BJ (cell line): ENCODE measurements at regions not wholly inside any gene's neighbourhood (a gene's known extent, or its start where the extent isn't known, plus 50 kb on each side); places are given as distances from the start of the nearest gene placed in this dataset.

Source experiments
- CTCF ChIA-PET: fragments of 350-600 bp; formaldehyde crosslinking; extraction: SDS; loops from one replicate; lab custom pipeline; 2021; ENCODE audit warnings: antibody characterized with exemption, inconsistent platforms; lab: Yijun Ruan, JAX
- POLR2A ChIA-PET: fragments of 300-600 bp; sonication (Branson Sonifier 250); formaldehyde crosslinking; extraction: SDS; loops from one replicate; lab custom pipeline; 2021; ENCODE audit warnings: antibody characterized with exemption; lab: Charles Lee
- DNase-seq: peaks from one replicate; pipeline ENCODE4 v3.0.0-alpha.2; 2011; ENCODE audit warnings: low read depth
- H3K27me3 ChIP-seq: 2 replicates; pipeline ENCODE4 v1.6.0; 2011; ENCODE audit warnings: low read length; ENCODE audit not compliant: control insufficient read depth, insufficient read depth
- H3K36me3 ChIP-seq: 2 replicates; pipeline ENCODE4 v1.5.1; 2011; ENCODE audit warnings: low read length; ENCODE audit not compliant: control insufficient read depth, insufficient read depth
- H3K4me3 ChIP-seq: 2 replicates; pipeline ENCODE4 v1.5.1; 2011; ENCODE audit warnings: low read depth, mild to moderate bottlenecking, control low read depth, low read length
- TF ChIP-seq, protein P1 (sequence below): IDR thresholded peaks from 2 replicates; pipeline ENCODE4 v1.5.1; 2011; ENCODE audit warnings: low read depth, mild to moderate bottlenecking, control low read depth, inconsistent platforms, low read length, moderate library complexity; ENCODE audit not compliant: insufficient read depth

DNA sequence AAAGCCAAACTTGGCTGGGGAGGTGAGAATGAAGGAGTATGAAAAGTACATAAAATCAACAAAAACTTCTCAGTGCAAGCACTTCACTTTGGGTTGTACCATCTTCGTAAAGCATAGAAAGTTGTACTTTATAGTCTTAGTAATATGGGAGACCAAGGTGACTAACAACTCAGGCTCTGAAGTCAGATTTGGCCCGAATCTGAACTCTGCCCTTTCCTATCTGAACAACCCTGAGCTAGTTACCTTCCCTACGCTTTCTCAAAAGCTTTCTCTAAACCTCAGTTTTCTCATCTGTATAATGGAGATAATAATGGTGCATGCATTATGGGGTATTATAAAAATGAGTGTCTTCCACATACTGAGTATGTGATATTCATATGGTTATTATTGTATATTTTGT is 285.4 kb upstream of the UMPS start:
- POLR2A ChIA-PET = no interaction called here
- CTCF ChIA-PET = no interaction called here
- TF ChIP-seq, protein P1, sequence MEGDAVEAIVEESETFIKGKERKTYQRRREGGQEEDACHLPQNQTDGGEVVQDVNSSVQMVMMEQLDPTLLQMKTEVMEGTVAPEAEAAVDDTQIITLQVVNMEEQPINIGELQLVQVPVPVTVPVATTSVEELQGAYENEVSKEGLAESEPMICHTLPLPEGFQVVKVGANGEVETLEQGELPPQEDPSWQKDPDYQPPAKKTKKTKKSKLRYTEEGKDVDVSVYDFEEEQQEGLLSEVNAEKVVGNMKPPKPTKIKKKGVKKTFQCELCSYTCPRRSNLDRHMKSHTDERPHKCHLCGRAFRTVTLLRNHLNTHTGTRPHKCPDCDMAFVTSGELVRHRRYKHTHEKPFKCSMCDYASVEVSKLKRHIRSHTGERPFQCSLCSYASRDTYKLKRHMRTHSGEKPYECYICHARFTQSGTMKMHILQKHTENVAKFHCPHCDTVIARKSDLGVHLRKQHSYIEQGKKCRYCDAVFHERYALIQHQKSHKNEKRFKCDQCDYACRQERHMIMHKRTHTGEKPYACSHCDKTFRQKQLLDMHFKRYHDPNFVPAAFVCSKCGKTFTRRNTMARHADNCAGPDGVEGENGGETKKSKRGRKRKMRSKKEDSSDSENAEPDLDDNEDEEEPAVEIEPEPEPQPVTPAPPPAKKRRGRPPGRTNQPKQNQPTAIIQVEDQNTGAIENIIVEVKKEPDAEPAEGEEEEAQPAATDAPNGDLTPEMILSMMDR = no peak
- H3K27me3 ChIP-seq = no peaks in the 10 kb centered on the region
- DNase-seq = no peak
- H3K4me3 ChIP-seq = no peak overlapping the region
- no peaks in the 10 kb centered on the region for H3K36me3 ChIP-seq

DNA sequence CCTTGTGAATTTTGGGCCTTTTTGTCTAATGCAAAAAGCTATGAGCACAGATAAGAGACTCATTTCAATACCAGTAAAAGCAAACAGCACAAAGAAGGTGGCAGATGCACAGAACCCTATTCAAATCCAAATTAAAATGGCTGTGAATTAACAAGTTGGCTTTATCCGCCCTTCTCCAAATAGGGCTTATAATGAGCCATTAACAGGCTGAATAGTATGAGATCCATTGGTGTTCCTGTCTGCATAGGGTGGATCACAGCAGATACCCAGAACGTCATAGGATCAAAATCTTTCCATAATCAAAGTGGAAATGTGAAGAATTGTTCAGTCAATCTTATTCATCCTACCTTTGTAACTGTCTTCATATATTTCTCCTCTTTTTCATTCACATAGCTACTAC is 282.4 kb upstream of the UMPS start:
- H3K27me3 ChIP-seq = no peaks in the 10 kb centered on the region
- ChIA-PET POLR2A (no interaction called here), CTCF (no interaction called here)
- TF ChIP-seq, protein P1 = no peak
- no peak overlapping the region for H3K4me3 ChIP-seq
- H3K36me3 ChIP-seq = no peaks in the 10 kb centered on the region
- no peak for DNase-seq

DNA sequence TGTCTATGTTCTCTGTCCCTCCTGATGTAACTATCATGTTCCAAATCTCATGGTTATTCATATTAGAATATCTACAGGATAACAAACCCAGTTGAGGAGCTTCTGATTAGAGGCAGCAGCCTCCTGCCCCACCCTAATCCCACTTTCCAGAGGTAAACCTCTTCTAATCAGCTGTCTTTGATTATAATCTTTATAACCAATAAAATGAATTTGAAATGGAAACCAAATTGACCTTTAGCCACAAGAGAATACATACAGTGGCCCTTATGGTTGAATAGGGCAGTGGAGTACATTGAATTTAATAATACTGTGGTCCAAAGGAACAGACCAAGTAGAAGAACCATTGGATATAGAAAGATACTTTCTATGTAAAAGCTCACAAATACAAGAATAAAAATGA is 281.3 kb upstream of the UMPS start:
- Histone ChIP-seq H3K36me3 (no peaks in the 10 kb centered on the region), H3K4me3 (no peak overlapping the region), H3K27me3 (no peaks in the 10 kb centered on the region)
- no peak for DNase-seq
- POLR2A ChIA-PET = no interaction called here
- TF ChIP-seq, protein P1 = no peak
- CTCF ChIA-PET = interaction anchor here (0.6 to 1.2 kb wide), 2 partner anchors 97 to 369 kb away, joined by 4 read pairs; no protein-coding TSS in a partner anchor

DNA sequence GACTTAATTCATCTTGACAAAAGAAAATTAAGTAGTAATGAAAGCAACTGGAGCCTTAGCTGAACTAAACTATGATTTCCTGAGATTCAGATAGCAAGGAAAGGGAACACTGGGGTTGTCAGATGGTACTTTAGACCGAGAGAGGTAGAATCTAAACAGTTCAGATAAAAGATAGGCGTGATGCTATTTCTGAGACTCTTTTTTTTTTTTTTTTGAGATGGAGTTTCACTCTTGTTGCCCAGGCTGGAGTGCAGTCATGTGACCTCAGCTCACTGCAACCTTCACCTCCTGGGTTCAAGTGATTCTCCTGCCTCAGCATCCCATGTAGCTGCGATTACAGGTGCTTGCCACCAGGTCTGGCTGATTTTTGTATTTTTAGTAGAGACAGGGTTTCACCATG is 279.9 kb upstream of the UMPS start:
- CTCF ChIA-PET = interaction anchor here (1.0 kb wide), 1 partner anchor 10 kb away, joined by 3 read pairs; no protein-coding TSS in a partner anchor
- no peak for DNase-seq
- POLR2A ChIA-PET = no interaction called here
- no peaks in the 10 kb centered on the region; the same call in 1 of the 2 replicates for H3K27me3 ChIP-seq
- H3K4me3 ChIP-seq = no peak overlapping the region
- TF ChIP-seq, protein P1 = no peak
- H3K36me3 ChIP-seq = no peaks in the 10 kb centered on the region

DNA sequence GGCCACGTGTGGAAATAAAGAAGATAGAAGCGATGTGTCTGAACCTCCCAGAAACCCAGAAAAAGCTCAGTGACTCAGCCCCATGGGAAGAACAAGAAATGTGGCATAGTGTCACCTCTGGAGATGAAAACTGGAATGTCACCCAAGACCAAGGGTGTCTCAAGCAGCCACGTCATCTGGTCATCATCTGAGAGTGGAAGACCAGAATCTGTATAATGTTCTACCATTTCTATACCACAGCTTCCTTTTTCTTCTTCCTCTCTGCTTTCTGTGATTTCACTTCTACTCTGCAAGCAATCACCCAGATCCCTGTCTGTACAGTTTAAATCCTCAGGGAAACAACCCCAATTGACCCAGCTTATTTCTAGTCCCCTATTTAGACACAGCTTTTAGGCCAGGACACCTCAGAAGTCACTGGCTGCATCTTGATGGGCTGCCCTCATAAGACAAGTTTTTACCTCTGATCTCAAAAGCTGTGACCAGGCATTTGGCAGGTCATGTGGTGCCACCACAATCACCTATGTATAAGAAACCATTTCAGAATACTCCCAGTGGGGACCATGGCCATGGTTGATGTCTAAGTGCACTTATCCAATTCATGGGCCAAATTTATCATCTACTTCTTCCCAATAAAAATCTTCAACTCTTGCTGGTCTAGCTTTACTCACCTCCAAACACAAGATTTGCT is 278.5 kb upstream of the UMPS start:
- no peaks in the 10 kb centered on the region; the same call in 1 of the 2 replicates for H3K27me3 ChIP-seq
- no peak for DNase-seq
- CTCF ChIA-PET = interaction anchor here (1.2 to 1.6 kb wide), 2 partner anchors 13 to 17 kb away, joined by 3 to 7 read pairs; no protein-coding TSS in a partner anchor
- no peaks in the 10 kb centered on the region for H3K36me3 ChIP-seq
- POLR2A ChIA-PET = no interaction called here
- no peak overlapping the region for H3K4me3 ChIP-seq
- TF ChIP-seq, protein P1 = no peak
